HG02981 (cell line): ENCODE measurements at regions not wholly inside any gene's neighbourhood (a gene's known extent, or its start where the extent isn't known, plus 50 kb on each side); places are given as distances from the start of the nearest gene placed in this dataset.
"Not testable (repeated sequence)": the region's sequence is repeated elsewhere in the genome, so short reads cannot be mapped to it uniquely, and the experiment has no call there.

ENCODE experiments used
- ATAC-seq: cut with Tn5 transposase; IDR thresholded peaks from one replicate; pipeline ENCODE4 v1.9.1; 2021; ENCODE audit warnings: mild to moderate bottlenecking, moderate library complexity; ENCODE audit not compliant: unreplicated experiment

GRCh38 chr4:103422467-103423219 lies 224.5 kb upstream of the CENPE start:
- no peak for ATAC-seq

GRCh38 chr4:103415801-103416200 lies 217.7 kb upstream of the CENPE start:
- no peak for ATAC-seq

GRCh38 chr4:103412646-103413045 lies 214.5 kb upstream of the CENPE start:
- ATAC-seq: not testable (repeated sequence)

GRCh38 chr4:103410386-103410785 lies 212.2 kb upstream of the CENPE start:
- no peak for ATAC-seq

- peak; percentile 53 for ATAC-seq
Observed at GRCh38 chr4:103405415-103405814, 207.3 kb upstream of the CENPE start.

GRCh38 chr4:103403619-103404018 lies 205.5 kb upstream of the CENPE start:
- ATAC-seq: no peak

- no peak for ATAC-seq
Observed at GRCh38 chr4:103402198-103402597, 204.1 kb upstream of the CENPE start.

- ATAC-seq: peak; percentile 75
Observed at GRCh38 chr4:103400405-103400804, 202.3 kb upstream of the CENPE start.

GRCh38 chr4:103397541-103397940 lies 199.4 kb upstream of the CENPE start:
- no peak for ATAC-seq

GRCh38 chr4:103387508-103388011 lies 189.4 kb upstream of the CENPE start:
- not testable (repeated sequence) for ATAC-seq

- ATAC-seq: not testable (repeated sequence)
Observed at GRCh38 chr4:103385565-103385964, 187.4 kb upstream of the CENPE start.

GRCh38 chr4:103375278-103375677 lies 177.1 kb upstream of the CENPE start:
- ATAC-seq: no peak

- ATAC-seq: no peak
Observed at GRCh38 chr4:103374758-103375157, 176.6 kb upstream of the CENPE start.

- ATAC-seq: no peak
Observed at GRCh38 chr4:103374306-103374705, 176.2 kb upstream of the CENPE start.

- ATAC-seq: no peak
Observed at GRCh38 chr4:103372002-103372558, 173.9 kb upstream of the CENPE start.

- no peak for ATAC-seq
Observed at GRCh38 chr4:103370336-103370735, 172.2 kb upstream of the CENPE start.

- no peak for ATAC-seq
Observed at GRCh38 chr4:103365285-103365684, 167.1 kb upstream of the CENPE start.

GRCh38 chr4:103364083-103364482 lies 165.9 kb upstream of the CENPE start:
- no peak for ATAC-seq

- ATAC-seq: no peak
Observed at GRCh38 chr4:103361926-103362325, 163.8 kb upstream of the CENPE start.

GRCh38 chr4:103359900-103360299 lies 161.8 kb upstream of the CENPE start:
- no peak for ATAC-seq

- ATAC-seq: no peak
Observed at GRCh38 chr4:103354006-103354405, 155.9 kb upstream of the CENPE start.

- no peak for ATAC-seq
Observed at GRCh38 chr4:103329642-103330041, 131.5 kb upstream of the CENPE start.
